ENCODE measurements at regions not wholly inside any gene's neighbourhood (a gene's known extent, or its start where the extent isn't known, plus 50 kb on each side); places are given as distances from the start of the nearest gene placed in this dataset.

DNA sequence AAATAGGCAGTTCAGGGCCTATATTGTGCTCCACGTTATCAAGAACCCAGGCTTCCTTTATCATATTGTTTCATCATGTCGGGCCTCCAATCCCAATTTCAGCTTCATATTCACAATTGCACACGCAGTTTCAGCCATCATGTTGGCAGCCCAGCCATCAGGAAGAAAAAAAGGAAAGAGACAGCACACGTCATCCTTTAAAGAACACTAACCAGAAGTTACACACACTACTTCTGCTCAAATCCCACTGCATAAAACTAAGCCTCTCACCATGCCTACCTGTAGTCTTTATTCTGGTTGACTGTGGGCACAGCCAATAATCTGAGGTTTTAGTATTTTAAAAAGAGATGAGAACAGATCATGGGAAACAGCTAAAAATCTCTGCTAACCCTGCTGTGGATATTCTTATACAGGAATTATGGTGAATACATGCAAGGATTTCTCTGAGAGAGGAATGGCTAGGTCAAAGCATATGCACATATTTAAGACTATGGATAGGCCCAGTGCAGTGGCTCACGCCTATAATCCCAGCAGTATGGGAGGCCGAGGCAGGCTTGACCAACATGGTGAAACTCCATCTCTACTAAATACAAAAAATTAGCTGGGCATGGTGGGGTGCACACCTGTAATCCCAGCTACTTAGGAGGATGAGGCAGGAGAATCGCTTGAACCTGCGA, 534.4 kb downstream of the ETV1 start:
- Histone ChIP-seq H4K20me1 (ENCODE audit: control insufficient read depth, insufficient read depth, low read depth, low read length) (no peaks in the 10 kb centered on the region), H3K9me2 (replicated peaks; ENCODE audit: control insufficient read depth, low read length) (no peaks in the 10 kb centered on the region), H3K79me2 (ENCODE audit: control insufficient read depth, low read length) (no peaks in the 10 kb centered on the region), H3K9me3 (ENCODE audit: control insufficient read depth, insufficient read depth, low read length) (no peaks in the 10 kb centered on the region; the same call in 1 of the 2 replicates), H3K27ac (ENCODE audit: low read depth, low read length) (no peak overlapping the region), H3F3A (ENCODE audit: control insufficient read depth, insufficient read depth) (no peaks in the 10 kb centered on the region), H3K36me3 (ENCODE audit: control insufficient read depth, low read length) (no peaks in the 10 kb centered on the region), H3K4me2 (ENCODE audit: low read length) (no peak overlapping the region), H3K4me1 (ENCODE audit: control insufficient read depth, low read length) (no peaks in the 10 kb centered on the region), H3K4me3 (ENCODE audit: low read length) (no peak overlapping the region), H3K27me3 (ENCODE audit: control insufficient read depth, low read length) (no peaks in the 10 kb centered on the region)
- TF ChIP-seq, protein P1, sequence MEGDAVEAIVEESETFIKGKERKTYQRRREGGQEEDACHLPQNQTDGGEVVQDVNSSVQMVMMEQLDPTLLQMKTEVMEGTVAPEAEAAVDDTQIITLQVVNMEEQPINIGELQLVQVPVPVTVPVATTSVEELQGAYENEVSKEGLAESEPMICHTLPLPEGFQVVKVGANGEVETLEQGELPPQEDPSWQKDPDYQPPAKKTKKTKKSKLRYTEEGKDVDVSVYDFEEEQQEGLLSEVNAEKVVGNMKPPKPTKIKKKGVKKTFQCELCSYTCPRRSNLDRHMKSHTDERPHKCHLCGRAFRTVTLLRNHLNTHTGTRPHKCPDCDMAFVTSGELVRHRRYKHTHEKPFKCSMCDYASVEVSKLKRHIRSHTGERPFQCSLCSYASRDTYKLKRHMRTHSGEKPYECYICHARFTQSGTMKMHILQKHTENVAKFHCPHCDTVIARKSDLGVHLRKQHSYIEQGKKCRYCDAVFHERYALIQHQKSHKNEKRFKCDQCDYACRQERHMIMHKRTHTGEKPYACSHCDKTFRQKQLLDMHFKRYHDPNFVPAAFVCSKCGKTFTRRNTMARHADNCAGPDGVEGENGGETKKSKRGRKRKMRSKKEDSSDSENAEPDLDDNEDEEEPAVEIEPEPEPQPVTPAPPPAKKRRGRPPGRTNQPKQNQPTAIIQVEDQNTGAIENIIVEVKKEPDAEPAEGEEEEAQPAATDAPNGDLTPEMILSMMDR (IDR thresholded peaks at IDR 0.05; ENCODE audit: low read depth, low read length, poor library complexity, severe bottlenecking): no peak
- TF ChIP-seq EZH2phosphoT487 (IDR thresholded peaks at IDR 0.05; ENCODE audit: borderline replicate concordance, low read length): no peak

DNA sequence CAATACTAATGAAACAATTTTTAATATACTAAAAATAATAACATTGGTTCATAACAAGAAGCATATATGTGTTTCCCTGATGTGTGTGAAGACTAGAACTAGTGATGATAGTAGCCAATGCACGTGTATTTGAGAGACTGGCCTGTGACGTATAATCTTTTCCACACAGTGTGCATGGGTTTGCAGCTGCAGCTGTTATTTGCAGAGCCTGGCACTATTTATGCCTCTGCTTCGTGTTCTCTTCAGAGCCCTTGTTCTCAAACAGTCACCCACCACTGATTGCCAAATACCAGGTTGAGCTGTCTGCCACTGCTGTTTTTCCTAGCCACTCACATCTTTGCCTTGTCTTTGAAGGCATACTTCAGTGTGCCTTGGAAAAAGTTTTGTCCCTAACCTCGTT, 531.7 kb downstream of the ETV1 start:
- no peaks in the 10 kb centered on the region for H3K79me2 ChIP-seq (ENCODE audit: control insufficient read depth, low read length)
- H3K9me2 ChIP-seq (replicated peaks; ENCODE audit: control insufficient read depth, low read length): no peaks in the 10 kb centered on the region
- H3K4me1 ChIP-seq (ENCODE audit: control insufficient read depth, low read length): no peaks in the 10 kb centered on the region
- H3K27me3 ChIP-seq (ENCODE audit: control insufficient read depth, low read length): no peaks in the 10 kb centered on the region
- no peaks in the 10 kb centered on the region for H3F3A ChIP-seq (ENCODE audit: control insufficient read depth, insufficient read depth)
- TF ChIP-seq, protein P1 (IDR thresholded peaks at IDR 0.05; ENCODE audit: low read depth, low read length, poor library complexity, severe bottlenecking): no peak
- TF ChIP-seq EZH2phosphoT487 (IDR thresholded peaks at IDR 0.05; ENCODE audit: borderline replicate concordance, low read length): no peak
- no peaks in the 10 kb centered on the region for H3K36me3 ChIP-seq (ENCODE audit: control insufficient read depth, low read length)
- H3K4me2 ChIP-seq (ENCODE audit: low read length): no peak overlapping the region
- no peak overlapping the region for H3K4me3 ChIP-seq (ENCODE audit: low read length)
- no peaks in the 10 kb centered on the region; the same call in 1 of the 2 replicates for H3K9me3 ChIP-seq (ENCODE audit: control insufficient read depth, insufficient read depth, low read length)
- H3K27ac ChIP-seq (ENCODE audit: low read depth, low read length): no peak overlapping the region
- H4K20me1 ChIP-seq (ENCODE audit: control insufficient read depth, insufficient read depth, low read depth, low read length): no peaks in the 10 kb centered on the region

DNA sequence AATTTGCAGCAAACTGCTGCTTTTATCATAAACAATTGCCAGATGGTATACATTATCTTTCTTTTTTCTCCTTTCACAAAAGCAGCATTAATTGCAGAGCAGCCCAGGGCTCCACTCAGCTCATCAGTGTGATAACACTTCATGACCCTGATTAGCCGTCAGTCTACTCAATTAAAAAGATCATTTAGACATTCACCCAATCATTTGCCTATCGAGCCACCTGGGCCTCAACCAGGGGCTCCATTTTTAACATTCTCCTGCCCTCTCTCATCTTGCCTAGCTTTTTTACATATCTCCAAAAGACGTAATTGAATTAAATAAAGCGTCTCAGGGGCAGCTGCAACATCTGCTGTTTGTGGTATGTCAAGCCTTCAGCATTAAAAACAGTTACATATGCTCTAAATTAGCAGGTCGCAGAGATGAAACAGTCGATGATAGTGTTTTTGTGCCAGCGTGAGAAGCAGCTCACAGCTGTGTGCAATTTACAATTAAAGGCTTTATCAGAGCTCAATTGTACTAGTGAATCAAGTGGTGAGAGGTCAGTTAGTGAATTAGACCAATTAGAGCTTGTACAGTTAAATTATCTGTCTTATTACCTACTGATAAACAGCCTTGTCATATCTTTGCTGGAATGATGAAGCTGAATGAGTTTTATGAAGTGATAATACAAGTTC, 522.5 kb downstream of the ETV1 start:
- Histone ChIP-seq H3K4me3 (ENCODE audit: low read length) (no peak overlapping the region), H3K4me2 (ENCODE audit: low read length) (no peak overlapping the region), H3K4me1 (ENCODE audit: control insufficient read depth, low read length) (no peaks in the 10 kb centered on the region), H3K27ac (ENCODE audit: low read depth, low read length) (no peak overlapping the region), H3F3A (ENCODE audit: control insufficient read depth, insufficient read depth) (no peaks in the 10 kb centered on the region), H4K20me1 (ENCODE audit: control insufficient read depth, insufficient read depth, low read depth, low read length) (no peaks in the 10 kb centered on the region), H3K36me3 (ENCODE audit: control insufficient read depth, low read length) (no peaks in the 10 kb centered on the region), H3K79me2 (ENCODE audit: control insufficient read depth, low read length) (no peaks in the 10 kb centered on the region), H3K27me3 (ENCODE audit: control insufficient read depth, low read length) (no peaks in the 10 kb centered on the region), H3K9me3 (ENCODE audit: control insufficient read depth, insufficient read depth, low read length) (no peaks in the 10 kb centered on the region), H3K9me2 (replicated peaks; ENCODE audit: control insufficient read depth, low read length) (no peaks in the 10 kb centered on the region; the same call in 1 of the 2 replicates)
- no peak for TF ChIP-seq EZH2phosphoT487 (IDR thresholded peaks at IDR 0.05; ENCODE audit: borderline replicate concordance, low read length)
- TF ChIP-seq, protein P1 (IDR thresholded peaks at IDR 0.05; ENCODE audit: low read depth, low read length, poor library complexity, severe bottlenecking): no peak

Measured in DOHH2 (cell line).